DMS79 treated with DMSO at 0.1 percent for 48 hours (cell line): ENCODE measurements at regions not wholly inside any gene's neighbourhood (a gene's known extent, or its start where the extent isn't known, plus 50 kb on each side); places are given as distances from the start of the nearest gene placed in this dataset.

ENCODE experiments used
- DNase-seq: peaks from one replicate; lab custom pipeline; 2025; lab: John Stamatoyannopoulos, UW

DNA sequence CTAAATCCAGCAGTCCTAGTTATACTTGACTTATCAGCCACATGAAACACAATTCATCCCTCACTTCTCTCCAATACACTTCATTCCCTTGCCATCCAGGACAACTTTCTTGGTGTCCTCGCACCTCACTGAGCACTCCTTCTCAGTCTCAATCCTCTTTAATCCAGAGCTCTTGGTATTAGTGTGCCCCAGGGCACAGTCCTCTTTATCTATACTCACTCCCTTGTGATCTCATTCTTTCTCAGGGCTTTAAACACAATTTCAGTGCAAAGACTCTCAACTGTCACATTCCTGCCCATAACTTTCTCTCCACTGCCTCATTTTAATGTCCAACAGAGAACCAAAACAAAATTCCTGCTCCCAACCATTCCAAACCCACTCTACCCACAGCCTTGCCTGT, 60.8 kb upstream of the SPOPL start:
- DNase-seq = no peak

- DNase-seq = no peak
These were observed 59.7 kb upstream of the SPOPL start for GRCh38 chr2:138441916-138442315.

- no peak for DNase-seq
These were observed 57.2 kb upstream of the SPOPL start for GRCh38 chr2:138444411-138444810.

- DNase-seq = no peak
These were observed 56.3 kb upstream of the SPOPL start for GRCh38 chr2:138445227-138445626.

- no peak for DNase-seq
These were observed 55.5 kb upstream of the SPOPL start for GRCh38 chr2:138446043-138446442.

DNA sequence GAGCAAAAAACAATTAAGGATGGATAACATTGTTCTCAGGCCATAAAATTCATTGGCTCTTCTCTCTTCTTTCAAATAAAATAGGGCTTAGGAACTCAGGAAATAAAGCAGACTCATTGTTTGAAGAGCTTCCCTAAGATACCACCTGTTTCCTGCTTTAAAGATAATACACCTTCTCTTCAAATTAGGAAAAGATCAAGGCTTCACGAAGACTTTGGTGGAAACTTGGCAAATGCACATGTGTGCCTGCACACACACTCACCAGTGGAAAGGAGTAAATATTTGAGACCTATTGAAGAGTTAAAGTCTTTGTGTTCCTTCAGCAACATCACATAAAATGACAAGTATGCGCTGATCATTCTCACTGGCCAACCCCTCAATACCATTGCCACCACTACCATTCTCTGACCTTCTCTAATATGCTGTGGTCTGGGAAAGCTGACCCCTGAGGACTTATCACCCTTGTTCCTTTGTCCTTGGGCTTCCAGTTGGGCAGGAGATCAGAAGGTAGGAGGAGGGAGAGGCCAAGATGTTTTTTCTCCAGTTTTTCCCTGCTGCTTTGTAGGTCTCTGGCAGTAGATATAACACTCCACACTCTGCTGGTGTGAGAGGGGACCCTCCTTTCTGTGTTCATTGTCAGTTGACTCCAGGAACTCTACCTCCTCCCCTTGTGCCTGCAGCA, 53.5 kb upstream of the SPOPL start:
- no peak for DNase-seq
